Thyroid gland (tissue), 4 donors: ENCODE measurements at regions not wholly inside any gene's neighbourhood (a gene's known extent, or its start where the extent isn't known, plus 50 kb on each side); places are given as distances from the start of the nearest gene placed in this dataset.
"Not testable (repeated sequence)": the region's sequence is repeated elsewhere in the genome, so short reads cannot be mapped to it uniquely, and the experiment has no call there.

Experiments
- DNase-seq, 2 donors: peaks; one replicate each; pipeline ENCODE4 v3.0.0-alpha.2; 2019
- H3K27ac ChIP-seq, 3 donors: fragments of 200-600 bp; sonication (generic); 1 replicate in 2 of 3; 2 replicates in 1 of 3; pipeline ENCODE4 v1.5.1; 2016 to 2019; ENCODE audit warnings: mild to moderate bottlenecking in 1 of 3, moderate library complexity in 1 of 3
- H3K27me3 ChIP-seq: fragments of 200-600 bp; sonication (generic); one replicate; pipeline ENCODE4 v1.5.1; 2019
- H3K36me3 ChIP-seq, 2 donors: fragments of 200-600 bp; sonication (generic); one replicate each; pipeline ENCODE4 v1.5.1; 2016 to 2019
- H3K4me1 ChIP-seq, 2 donors: fragments of 200-600 bp; sonication (generic); one replicate each; pipeline ENCODE4 v1.5.1; 2017 to 2019
- H3K4me3 ChIP-seq, 3 donors: fragments of 200-600 bp; sonication (generic); replicated peaks in 1 of 3; 1 replicate in 2 of 3; 2 replicates in 1 of 3; pipeline ENCODE4 v1.5.1; 2016; ENCODE audit warnings: mild to moderate bottlenecking in 1 of 3
- H3K9me3 ChIP-seq: fragments of 200-600 bp; sonication (generic); one replicate; pipeline ENCODE4 v1.5.1; 2017
- CTCF ChIP-seq, 6 experiments: fragments of 200-600 bp in 3 of 6; fragments of 450-650 bp in 3 of 6; sonication (generic) in 3 of 6; IDR thresholded peaks; one replicate each; pipeline ENCODE4 v1.5.1; 2016 to 2019; ENCODE audit warnings: antibody characterized with exemption in 6 of 6, mild to moderate bottlenecking in 2 of 6, inconsistent platforms in 1 of 6, moderate library complexity in 1 of 6
- POLR2A ChIP-seq, 2 donors: fragments of 450-650 bp; IDR thresholded peaks; one replicate each; pipeline ENCODE4 v1.6.1; 2017; ENCODE audit warnings: antibody characterized with exemption in 2 of 2, mild to moderate bottlenecking in 2 of 2, moderate library complexity in 1 of 2
- WGBS, 2 donors: methylation state at CpG; one replicate each; pipeline ENCODE4 v1.1.5; 2017; 5-methylcytosine and 5-hydroxymethylcytosine counted together
- intact Hi-C: fragments of 100-400 bp; cut with DNase I; formaldehyde crosslinking; loops from one replicate; pipeline ENCODE4 v1.15.1; 2023

DNA sequence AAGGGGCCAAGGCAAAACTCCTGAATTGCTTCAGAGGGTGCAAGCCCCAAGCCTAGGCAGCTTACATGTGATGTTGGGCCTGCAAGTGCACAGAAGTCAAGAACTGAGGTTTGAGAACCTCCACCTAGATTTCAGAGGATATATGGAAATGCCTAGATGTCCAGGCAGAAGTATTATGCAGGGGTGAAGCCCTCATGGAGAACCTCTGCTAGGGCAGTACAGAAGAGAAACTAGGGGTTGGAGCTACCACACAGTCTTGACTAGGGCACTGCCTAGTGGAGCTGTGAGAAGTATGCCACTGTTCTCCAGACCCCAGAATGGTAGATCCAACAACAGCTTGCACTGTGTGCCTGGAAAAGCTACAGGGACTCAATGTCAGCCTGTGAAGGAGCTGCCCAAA lies 179.7 kb upstream of the GJE1 start:
- Histone ChIP-seq H3K27ac (no peak overlapping the region), H3K36me3 (no peaks in the 10 kb centered on the region), H3K4me3 (no peak overlapping the region), H3K27me3 (no peaks in the 10 kb centered on the region), H3K4me1 (no peaks in the 10 kb centered on the region), H3K9me3 (no peaks in the 10 kb centered on the region)
- intact Hi-C loops, result no loop called here
- no peak for DNase-seq
- TF ChIP-seq POLR2A (IDR thresholded peaks at IDR 0.05) (no peak), CTCF (IDR thresholded peaks at IDR 0.05) (no peak)

GRCh38 chr6:141946502-141946901 lies 186.2 kb upstream of the GJE1 start:
- Histone ChIP-seq H3K27ac (no peak overlapping the region), H3K4me3 (no peak overlapping the region), H3K36me3 (no peaks in the 10 kb centered on the region), H3K4me1 (no peaks in the 10 kb centered on the region), H3K27me3 (no peaks in the 10 kb centered on the region), H3K9me3 (no peaks in the 10 kb centered on the region)
- 26 to 38% methylated on average over 2 of the region's 2 CpGs for WGBS, 2 donors
- DNase-seq, result no peak
- intact Hi-C loops, result no loop called here
- TF ChIP-seq POLR2A (IDR thresholded peaks at IDR 0.05) (no peak), CTCF (IDR thresholded peaks at IDR 0.05) (no peak)

DNA sequence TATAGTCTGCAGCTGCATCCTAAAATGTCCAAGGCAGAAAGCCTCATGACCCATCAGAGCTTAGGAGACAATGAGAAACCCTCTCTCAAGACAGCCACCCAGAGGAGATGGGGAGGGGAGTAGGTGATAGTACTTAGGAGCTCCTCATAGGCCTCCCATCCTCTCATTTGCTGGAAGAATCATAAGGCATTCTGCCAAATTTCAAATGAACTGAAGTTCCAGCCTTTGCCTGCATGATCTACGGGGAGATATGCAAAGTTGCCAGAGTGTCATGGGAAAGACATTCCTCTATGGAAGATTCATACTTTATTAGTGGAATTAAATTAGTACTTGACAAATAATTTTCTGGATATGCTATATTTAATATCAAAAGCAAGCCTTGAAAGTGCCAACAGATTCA lies 194.1 kb upstream of the GJE1 start:
- Histone ChIP-seq H3K9me3 (no peaks in the 10 kb centered on the region), H3K4me3 (no peak overlapping the region), H3K4me1 (no peaks in the 10 kb centered on the region), H3K27me3 (no peaks in the 10 kb centered on the region), H3K27ac (no peak overlapping the region), H3K36me3 (no peaks in the 10 kb centered on the region)
- 81 to 85% methylated on average over 1 of the region's 1 CpG for WGBS, 2 donors
- intact Hi-C loops, result no loop called here
- TF ChIP-seq POLR2A (IDR thresholded peaks at IDR 0.05) (no peak), CTCF (IDR thresholded peaks at IDR 0.05) (no peak)
- no peak for DNase-seq

GRCh38 chr6:141932685-141933084 lies 200.0 kb upstream of the GJE1 start:
- no peaks in the 10 kb centered on the region for H3K27me3 ChIP-seq
- intact Hi-C loops, result no loop called here
- no peak for TF ChIP-seq CTCF (IDR thresholded peaks at IDR 0.05)
- no peak overlapping the region for H3K4me3 ChIP-seq
- no peak overlapping the region for H3K27ac ChIP-seq
- no peaks in the 10 kb centered on the region for H3K9me3 ChIP-seq
- H3K36me3 ChIP-seq, result no peaks in the 10 kb centered on the region
- H3K4me1 ChIP-seq, result no peaks in the 10 kb centered on the region
- DNase-seq, result no peak
- WGBS, 2 donors, result 67 to 80% methylated on average over 3 of the region's 3 CpGs

DNA sequence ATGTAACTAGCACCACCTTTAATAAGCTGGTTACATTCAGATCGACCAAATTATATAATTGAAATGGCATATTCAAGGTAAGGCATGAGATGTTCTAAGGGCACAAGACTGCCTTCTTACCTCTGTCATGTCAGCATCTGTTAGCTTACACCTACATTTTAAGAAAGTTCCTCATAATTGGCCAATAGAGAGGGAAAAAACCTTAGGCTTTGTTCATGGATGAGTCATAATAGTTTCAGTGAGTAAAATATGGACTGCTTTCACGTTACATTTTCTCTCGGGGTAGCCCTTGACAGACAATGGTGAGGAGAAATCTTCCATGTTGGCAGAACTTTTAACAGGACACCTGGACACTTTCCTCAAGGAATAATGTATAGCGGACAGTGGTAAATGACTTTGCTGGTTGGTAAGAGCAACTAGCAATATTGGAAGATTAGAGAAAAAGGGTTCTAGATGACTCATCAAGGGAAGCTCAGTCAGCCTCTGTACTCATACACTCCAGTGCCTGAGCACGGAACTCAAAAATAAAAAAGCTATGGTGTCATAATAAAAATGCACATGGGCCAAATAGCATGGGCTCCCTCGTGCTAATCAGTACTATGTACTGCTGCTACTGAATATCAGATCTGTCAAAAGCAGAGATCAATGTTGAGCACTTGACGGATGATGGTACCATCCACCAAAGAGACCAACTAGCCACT lies 206.4 kb upstream of the GJE1 start:
- H3K36me3 ChIP-seq, H3K27ac ChIP-seq, intact Hi-C loops, H3K9me3 ChIP-seq, H3K27me3 ChIP-seq, H3K4me3 ChIP-seq, H3K4me1 ChIP-seq, DNase-seq: not testable (repeated sequence)
- 64 to 84% methylated on average over 4 to 5 of the region's 7 CpGs for WGBS, 2 donors

DNA sequence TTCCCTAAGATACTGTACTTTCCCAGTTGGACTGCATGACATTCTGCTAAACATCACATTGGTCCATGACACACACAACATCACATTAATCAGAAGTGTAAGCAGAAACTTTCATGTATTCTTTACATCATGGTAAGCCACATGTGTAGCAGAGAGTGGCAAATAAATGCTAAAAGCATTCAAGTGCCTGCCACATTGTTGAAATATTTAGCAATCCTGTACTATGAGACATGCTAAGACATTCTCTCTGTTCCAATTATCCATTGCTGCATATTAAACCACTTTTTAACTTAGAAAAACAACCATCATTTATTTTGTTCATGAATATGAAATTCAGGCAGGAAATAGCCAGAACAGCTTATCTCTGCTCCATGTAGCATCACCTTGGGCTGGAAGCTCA lies 207.7 kb upstream of the GJE1 start:
- Histone ChIP-seq H3K27me3 (no peaks in the 10 kb centered on the region), H3K27ac (no peak overlapping the region), H3K4me3 (no peak overlapping the region), H3K4me1 (no peaks in the 10 kb centered on the region), H3K9me3 (no peaks in the 10 kb centered on the region), H3K36me3 (no peaks in the 10 kb centered on the region)
- intact Hi-C loops, result no loop called here
- no peak for DNase-seq
- TF ChIP-seq CTCF (IDR thresholded peaks at IDR 0.05) (no peak), POLR2A (IDR thresholded peaks at IDR 0.05) (no peak)
